ENCODE measurements at regions not wholly inside any gene's neighbourhood (a gene's known extent, or its start where the extent isn't known, plus 50 kb on each side); places are given as distances from the start of the nearest gene placed in this dataset.
A peak's percentile ranks its signal among the peaks of the same experiment; 100 is the strongest.
"Not testable (repeated sequence)": the region's sequence is repeated elsewhere in the genome, so short reads cannot be mapped to it uniquely, and the experiment has no call there.

DNA sequence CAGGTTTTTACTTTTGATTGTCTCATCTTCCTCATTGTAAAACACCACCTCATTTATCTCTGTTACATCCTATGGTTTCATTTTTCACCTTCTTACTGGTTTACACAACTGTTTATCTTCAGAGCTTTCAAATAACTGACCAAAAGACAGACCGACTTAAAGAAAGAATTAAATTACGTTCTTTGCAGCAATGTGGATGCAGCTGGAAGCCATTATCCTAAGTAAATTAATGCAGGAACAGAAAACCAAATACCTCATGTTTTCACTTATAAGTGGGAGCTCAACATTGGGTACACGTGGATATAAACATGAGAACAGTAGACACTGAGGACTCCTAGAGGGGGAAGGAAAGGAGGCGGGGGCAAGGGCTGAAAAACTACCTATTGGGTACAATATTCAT is 729.0 kb upstream of the USP15 start:
- DNase-seq: no peak

DNA sequence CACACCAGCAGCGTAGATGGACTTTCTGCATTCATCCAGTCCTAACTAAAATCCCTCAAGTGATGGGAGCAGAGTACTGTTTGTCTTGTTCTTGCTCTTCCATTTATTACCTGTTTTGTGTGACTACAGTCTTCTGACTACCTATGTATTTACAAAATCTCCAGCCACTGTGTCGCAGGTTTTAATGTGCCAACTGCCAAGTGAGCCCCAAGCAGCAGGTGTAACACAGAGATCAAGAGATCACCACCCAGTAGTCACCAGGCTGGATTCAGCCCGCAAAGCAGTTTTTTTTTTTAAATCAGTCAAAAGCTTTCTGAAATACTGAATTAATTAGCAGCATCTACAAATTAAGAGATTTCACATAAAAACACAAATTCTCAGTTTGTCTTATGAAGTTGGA is 724.1 kb upstream of the USP15 start:
- DNase-seq: peak; percentile 36

DNA sequence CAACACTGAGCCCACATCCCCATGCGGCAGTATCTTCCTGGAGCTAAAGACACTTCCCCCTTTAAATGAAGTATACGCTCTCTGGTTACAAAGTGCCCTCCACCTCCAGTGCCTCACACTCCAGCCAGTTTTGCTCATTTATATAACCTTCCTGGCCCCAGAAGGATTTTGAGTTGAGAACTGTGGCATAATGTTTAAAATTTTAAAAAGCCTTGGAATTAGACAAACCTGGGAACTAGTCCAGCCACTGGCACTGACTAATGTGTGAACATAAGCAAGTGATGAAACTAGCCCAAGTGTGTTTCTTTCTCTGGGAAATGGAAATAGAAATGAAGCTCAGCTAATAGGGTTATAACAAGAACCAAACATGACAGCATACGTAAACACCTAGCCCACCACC is 723.7 kb upstream of the USP15 start:
- DNase-seq: no peak

DNA sequence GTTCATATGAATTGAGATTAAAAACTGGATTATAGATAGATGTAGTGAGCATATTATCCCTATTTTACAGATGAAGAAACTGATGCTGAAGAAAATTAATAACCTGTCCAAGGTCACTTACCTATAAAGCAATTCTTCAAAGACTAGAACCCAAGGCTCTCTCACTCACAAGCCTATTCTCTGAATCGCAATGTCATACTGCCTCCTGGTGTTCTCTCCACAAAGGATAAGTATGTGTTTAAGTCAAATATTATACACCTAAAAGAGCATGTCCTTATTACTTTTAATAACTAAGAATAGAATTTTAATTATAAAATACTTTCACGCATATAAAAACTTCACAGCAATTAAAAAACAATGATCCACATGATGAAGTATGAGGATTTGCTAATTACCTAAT is 721.3 kb upstream of the USP15 start:
- DNase-seq: peak; percentile 34

DNA sequence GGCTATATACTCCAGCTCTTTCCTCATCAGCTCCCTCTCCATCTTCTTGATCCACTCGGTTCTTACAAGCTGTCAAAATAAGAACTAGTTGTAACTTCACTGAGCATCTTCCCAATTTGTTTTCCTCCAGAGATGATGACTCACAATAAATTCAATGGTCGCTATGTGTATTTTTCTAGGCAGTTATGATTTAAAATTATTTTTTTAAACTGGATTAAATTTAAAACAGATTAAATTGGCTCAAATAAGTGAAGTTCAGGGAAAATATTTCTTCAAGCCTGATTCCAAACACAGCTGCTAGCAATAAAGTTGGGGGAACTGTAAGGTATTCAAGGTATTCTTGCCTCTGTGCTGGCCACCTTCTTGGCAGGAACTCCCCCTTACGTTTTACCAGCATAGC is 717.7 kb upstream of the USP15 start:
- no peak for DNase-seq

DNA sequence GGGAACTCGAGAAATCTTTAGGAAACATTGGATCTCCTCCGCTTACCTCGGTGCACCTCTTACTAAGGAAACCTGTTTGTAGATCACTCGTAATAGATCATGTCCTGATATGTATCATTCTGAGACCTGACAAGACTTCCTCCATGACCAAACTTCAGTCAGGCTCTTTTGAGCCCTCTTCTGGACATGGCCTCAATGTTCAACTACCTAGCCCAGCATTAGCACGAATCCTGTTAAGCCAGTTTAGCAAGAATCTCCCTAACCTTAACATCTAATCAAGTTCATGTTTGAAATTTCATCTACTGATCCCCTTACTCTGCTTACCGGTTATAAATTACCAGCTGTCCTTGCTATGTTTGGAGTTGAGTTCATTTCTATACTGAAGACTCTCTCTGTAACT is 713.9 kb upstream of the USP15 start:
- peak; percentile 85 for DNase-seq

DNA sequence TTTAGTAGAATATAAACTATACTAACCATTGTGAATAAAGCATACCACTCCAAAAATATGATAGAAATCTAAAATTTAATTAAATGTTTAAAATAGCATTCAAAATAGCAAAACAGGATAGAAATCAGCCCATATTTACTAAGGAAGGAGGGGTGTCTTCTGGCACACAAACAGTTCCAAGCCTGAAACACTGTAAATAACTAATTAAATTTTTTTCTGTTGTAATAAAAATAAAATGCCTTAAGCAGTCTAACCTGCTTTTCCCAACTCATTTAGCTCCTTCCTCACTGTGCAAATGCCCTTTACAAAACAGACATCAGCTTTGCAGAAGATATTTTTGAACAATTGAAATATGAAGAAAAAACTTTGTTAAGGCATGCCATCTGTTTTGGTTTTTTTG is 707.1 kb upstream of the USP15 start:
- DNase-seq: no peak

DNA sequence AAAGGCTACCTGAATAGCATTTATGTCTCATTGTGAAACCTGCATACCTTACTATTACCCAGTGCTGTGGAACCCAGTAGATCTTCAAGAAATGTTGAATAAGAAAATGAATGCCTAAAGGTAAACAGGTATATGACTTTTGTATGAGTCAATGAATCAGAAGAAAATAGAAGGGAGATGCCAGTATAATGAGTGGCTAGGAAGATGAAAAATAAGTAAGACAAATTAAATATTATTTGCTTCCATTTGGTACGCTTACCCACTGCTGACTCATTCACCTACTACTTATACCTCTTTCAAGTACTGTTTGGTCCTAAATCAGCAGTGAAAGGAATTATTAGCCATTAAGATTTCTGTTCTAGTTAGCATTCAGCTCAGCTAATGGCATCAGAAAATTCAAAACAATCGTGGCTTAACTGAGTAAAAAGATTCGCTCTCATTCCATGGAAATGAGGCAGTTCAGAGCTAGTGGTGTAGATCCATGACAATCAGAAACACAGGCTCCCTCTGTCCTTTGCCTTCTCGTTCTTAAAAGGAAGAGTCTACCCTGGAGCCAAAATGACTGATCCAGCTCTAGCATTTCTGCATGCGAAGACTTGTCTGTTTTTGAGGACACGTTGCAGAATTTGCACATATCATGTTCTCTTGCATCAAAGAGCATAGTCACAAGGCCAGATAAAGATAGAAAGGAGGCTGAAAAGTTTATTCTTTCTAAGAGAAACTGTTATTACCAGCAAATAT is 705.8 kb upstream of the USP15 start:
- no peak for DNase-seq

DNA sequence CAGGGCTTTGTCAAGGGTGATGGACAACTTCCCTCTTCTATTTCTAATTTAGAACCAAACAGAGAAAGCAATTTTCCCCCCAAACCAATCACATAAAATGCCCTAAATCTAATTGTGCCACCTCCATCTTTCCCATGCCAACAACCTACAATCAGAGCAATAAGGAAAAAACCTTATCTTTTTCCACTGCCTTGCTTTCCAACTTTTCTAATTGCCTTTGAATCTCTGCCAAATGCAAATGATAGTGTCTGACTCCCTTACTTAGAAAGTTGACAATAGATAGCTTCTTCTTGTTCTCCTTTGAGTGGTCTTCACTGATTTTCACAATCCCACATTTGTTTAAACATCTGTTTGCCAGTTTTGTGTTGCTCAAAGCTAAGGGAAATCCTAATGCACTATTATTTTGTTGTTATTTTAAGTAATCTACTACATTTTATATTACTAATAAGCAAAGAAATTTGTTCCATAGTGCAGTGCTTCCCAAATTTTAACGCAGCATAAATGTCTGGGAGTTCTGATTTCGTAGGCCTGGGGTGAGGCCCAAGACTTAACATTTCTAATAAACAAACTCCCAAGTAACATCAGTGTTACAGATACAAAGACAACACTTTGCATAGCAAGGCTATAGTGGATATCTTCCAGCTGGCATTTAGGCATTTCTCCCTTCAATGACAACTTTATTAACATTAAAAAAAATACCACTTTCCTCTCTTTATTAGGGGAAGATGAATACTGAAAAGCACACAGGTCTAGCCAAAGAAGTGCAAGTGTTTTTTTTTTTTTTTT is 696.3 kb upstream of the USP15 start:
- DNase-seq: no peak

DNA sequence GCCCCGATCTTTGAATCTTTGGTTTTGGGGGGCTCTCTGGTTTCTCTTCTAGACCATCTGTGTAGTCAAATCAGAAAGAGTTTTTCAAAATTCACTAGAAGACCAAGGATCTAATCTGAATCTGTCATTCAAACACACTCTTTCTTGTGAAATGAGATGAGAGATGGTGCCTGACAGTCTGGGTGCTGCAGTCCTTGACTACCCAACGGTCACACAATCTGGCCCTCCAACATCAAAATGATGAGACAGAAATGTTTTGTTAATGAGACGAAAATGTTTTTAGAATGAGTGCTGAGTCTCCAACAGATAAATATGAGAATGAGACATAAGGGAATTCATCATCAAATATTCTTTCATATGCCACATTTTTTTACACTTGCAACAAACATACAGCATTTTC is 695.7 kb upstream of the USP15 start:
- DNase-seq: no peak

DNA sequence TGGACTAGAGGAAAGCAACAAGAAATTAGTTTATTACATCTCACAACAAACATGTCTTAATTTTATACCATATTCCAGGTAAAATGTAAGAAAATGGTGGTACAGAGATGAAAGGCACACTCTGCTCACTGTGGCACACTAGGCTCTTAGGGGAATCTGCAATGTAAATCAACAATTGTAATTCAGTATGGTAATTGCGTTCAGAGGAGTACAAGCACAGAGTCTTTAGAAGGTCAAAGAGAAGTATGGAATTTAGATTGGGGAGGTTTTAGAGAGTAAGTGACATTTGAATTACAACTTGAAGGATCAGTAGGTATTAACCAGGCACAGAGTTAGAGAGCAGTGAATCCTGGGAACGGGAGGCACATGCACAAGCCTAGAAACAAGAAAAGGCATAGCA is 694.0 kb upstream of the USP15 start:
- no peak for DNase-seq

DNA sequence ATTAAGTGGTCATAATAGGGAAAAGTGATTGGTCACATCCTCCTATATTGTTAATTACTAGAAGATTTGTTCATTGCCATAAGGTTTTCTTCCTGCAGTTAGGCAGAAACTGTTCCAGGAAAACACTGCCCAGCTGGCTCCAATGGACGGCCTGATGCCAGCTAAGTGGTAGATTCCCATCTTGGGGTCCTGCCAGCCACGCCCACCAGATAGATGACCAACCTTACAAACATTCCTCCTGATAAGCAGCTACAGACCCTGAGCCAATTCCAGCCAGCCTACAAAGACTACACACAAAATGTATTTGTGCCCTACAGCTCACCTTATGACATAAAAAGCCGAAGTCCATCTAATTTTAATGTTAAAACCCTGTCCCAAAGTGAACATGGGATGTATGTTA is 685.9 kb upstream of the USP15 start:
- DNase-seq: no peak

DNA sequence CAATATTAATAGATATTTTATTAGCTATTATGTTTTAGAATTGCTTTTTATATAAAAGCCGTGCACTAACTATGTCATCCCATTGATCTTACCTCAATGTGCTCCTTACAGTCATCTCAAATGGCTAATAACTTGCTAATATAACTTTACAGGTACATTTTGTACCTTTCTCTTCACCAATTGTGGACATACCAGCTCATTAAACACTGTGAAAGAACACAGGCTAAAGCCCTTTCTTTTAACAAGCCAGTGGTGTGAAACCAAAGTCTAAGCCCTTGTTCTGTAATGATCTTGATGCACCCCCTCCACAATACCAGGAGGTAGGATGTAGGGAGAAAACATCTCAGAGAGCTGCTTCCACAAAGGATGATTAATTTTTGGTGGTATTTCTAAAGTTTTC is 675.3 kb upstream of the USP15 start:
- no peak for DNase-seq

DNA sequence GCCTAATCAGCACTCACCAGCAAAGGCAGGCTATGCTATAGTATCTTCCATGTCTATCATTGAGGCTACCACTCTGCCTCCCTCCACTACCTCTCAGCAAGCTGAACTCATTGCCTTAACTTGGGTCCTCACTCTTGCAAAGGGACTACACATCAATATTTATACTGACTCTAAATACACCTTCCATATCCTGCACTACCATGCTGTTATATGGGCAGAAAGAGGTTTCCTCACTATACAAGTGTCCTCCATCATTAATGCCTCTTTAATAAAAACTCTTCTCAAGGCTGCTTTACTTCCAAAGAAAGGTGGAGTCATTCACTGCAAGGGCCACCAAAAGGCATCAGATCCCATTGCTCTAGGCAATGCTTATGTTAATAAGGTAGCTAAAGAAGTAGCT is 669.3 kb upstream of the USP15 start:
- not testable (repeated sequence) for DNase-seq

DNA sequence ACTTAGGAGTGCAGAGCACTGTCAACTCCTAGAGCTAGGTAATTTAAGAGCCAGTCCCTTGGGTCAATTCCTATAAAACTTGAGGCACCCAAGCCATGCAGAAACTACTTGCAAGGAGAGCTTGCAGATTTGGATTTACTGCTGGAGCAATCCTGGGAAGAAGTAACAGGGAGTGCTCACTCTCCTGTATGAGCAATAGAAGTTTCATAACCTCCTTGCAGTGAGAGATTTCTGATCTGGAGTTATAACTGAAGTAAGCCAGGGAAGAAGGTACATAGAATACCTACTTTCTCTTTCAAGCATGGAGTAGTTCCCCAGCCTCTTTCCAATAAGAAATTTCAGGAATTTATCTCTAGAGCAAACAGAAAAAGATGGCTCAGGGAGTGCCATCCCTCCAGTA is 650.1 kb upstream of the USP15 start:
- no peak for DNase-seq

DNA sequence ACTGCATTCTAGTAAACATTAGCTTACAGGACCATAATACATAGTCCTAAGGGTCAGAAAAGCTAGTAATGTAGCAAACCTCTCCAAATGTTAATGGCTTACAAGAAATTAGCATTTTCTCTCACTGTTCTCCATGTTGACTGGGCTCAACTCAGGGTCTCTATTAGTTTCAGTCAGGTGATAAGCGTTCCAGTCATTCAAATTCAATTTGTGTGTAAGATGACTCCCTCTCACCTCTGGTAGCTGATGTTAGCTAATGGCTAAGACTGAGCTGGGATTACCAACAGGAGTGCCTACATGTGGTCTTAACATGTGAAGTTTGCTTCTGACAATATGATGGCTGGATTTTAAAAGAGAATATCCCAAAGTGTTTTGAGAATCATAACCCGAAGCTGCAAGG is 630.5 kb upstream of the USP15 start:
- no peak for DNase-seq

DNA sequence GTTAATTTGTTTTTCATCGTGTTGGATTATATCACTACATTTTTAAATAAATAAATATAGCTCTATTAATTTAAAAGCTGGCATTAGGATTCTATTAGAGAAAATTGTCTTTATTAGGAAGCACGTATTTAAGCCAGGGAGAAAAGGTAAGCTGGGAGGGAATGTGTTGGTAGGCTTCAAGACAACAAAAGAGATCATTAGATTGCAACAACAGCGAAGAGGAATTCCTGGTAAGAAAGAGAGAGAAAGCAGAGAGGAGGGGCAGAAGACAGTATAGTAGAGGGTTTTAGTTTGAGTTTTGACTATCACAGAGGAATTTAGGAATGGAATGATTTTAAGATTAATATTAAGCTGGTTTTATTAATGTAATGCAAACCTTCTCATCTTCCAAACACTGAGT is 613.6 kb upstream of the USP15 start:
- no peak for DNase-seq

DNA sequence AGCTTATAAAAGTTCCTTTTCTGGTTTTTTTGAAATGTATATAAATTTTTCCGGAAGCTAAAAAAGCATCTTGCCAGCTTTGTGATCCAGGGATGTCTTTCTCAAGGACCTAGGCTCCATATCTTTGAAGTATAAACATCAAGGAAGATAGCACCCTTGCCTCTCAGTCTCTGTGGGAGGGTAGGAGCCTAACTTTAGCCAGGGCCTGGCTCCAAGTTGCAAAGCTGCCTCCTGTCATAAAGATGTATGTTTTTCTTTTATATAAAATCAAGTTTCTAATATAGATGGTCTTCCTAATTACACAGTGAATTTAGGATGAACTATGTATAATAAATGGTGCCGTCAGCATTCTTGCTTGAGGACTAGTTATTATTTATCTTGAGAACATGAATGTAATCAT is 612.6 kb upstream of the USP15 start:
- DNase-seq: no peak

DNA sequence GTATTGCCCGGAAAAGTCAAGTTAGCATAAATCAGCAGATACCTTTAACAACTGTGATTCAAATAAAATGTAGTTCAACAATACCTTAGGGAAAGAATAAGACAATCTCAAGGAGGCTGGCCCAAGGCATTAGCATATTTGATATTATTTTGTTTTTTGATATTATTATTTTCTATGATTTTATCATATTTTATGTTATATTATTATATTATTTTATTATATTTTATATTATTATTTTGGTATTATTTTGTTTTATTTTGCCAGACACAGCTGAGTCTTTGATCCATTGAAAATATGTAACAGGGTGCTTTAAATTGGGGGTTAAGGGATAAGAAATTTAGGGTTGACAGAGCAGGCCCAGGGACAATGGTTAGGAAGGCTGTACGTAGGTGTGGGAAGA is 607.9 kb upstream of the USP15 start:
- DNase-seq: no peak

DNA sequence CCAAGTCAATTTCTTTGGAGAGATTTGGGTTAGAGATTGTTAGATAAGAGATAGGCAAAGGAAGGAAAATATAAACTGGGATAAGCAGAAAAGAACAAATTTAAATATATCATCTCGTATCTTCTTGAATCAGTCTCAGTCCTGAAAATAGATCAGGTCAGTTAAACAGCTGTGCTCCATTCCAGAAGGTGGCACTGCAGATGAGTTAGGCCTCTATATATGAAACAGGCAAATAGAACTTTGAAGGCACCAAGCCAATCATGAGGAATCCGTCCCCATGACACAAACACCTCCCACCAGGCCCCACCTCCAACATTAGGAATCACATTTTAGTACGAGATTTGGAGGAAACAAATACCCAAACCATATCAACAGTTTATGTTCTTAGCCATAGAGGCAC is 605.5 kb upstream of the USP15 start:
- no peak for DNase-seq

DNA sequence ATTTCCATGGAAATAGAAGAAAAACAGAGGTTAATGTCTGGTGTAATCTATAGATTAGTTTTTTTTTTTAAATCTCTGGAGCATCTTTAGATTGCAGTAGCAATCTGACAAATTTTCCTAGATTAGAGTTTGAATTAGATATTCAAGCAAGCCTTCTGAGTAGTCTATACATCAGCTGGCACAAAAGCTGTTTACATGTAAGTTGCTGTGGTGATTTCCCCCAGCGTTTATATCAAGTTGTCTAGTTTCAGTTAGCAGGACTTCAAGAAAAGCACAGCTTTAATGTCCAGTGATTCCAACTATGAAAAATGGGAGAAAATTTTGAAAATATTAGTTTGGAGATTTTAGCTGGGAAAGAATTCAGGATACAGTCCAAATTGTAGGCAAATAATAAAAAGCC is 605.0 kb upstream of the USP15 start:
- DNase-seq: no peak

DNA sequence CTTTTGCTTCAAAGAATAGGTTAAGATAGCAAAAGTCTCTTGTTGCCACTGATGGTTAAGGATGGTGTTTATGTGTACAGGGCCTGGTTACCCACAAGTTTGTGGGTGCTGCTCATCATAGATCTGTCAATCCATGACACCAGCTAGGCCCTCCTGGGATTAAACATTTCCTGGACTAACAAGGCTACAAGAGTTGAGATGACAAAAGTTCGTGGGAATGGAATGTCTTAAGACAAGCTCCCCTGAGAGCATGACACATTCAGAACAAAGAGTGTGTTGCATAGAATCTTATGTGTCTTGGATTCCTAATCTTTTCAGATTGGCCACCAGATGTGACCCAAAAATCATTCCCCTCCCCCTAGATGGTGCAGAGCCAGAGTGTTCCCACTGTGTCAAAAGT is 592.5 kb upstream of the USP15 start:
- DNase-seq: no peak

DNA sequence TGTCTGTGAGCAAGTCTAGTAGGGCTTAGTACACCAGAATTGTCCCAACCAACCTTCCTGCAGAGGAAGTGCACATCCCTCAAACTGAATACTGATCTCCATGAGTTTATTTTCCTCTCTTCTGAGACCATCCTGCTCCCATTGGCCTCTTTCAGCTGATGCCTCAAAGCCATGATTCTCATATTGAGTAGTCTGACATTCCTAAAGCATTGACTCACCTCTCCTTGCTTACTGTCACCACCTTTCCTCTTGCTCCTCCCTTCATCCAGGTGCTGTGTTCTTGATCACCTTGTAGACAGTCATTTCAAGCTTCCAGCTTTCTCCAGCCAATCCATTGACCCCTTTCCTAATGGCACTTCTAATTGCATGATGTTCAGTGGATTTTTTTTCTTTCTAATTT is 583.7 kb upstream of the USP15 start:
- no peak for DNase-seq

DNA sequence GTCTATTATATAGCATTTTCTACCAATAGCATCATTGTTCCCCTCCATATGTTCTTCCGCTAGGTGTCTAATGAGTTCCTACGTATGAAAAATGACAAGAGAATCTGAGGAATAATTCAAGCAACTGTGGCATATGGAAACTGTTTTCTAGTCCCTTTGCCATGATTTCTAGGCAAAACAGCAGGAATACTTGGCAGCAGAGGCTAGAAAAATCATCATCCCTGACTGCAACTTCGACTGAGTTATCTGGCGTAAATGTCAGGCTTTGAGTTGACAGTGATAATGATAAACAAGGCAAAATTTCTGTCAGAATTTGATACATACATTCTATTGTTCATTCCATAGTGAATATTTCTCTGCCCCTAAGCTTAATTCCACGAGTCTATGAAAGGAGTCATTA is 572.8 kb upstream of the USP15 start:
- no peak for DNase-seq

DNA sequence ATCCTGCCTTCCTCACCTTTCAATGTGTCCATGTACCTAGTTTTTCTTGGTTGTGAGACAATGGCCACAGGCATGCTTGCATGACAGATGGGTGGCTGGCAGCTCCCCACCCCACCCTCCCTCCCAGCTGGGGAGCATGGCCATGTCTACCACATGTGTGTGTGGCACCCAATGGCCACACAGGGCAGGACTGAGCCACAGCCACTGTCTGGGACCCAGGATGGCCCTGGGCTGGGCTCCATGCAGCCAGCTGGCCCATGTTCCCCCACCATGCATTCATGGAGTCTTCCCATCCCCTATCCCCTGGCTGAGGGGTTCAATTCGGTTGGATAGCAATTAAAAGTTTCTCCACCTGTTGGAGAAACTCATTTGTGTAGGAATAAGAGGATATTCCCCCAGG is 566.0 kb upstream of the USP15 start:
- no peak for DNase-seq

Measured in NCI-H510A treated with DMSO at 0.1 percent for 48 hours (cell line).